Uterus (tissue), 3 donors: ENCODE measurements at regions not wholly inside any gene's neighbourhood (a gene's known extent, or its start where the extent isn't known, plus 50 kb on each side); places are given as distances from the start of the nearest gene placed in this dataset.

Experiments
- DNase-seq, 2 donors: peaks; one replicate each; pipeline ENCODE4 v3.0.0-alpha.2; 2019 to 2020
- H3K27ac ChIP-seq, 2 donors: fragments of 200-600 bp; sonication (generic); 1 replicate in 1 of 2; 2 replicates in 1 of 2; pipeline ENCODE4 v1.5.1; 2016 to 2018
- H3K27me3 ChIP-seq, 2 donors: fragments of 200-600 bp; sonication (generic); one replicate each; pipeline ENCODE4 v1.5.1; 2018 to 2019; ENCODE audit warnings: control low read depth in 1 of 2
- H3K36me3 ChIP-seq, 2 donors: fragments of 200-600 bp; sonication (generic); one replicate each; pipeline ENCODE4 v1.5.1; 2019; ENCODE audit warnings: control low read depth in 1 of 2
- H3K4me1 ChIP-seq, 2 donors: fragments of 200-600 bp; sonication (generic); one replicate each; pipeline ENCODE4 v1.5.1; 2018 to 2019; ENCODE audit warnings: control low read depth in 1 of 2
- H3K4me3 ChIP-seq, 2 donors: fragments of 200-600 bp; sonication (generic); 1 replicate in 1 of 2; 2 replicates in 1 of 2; pipeline ENCODE4 v1.5.1; 2018 to 2019; ENCODE audit warnings: mild to moderate bottlenecking in 1 of 2
- H3K9me3 ChIP-seq, 2 donors: fragments of 200-600 bp; sonication (generic); one replicate each; pipeline ENCODE4 v1.5.1; 2019; ENCODE audit warnings: control low read depth in 1 of 2
- POLR2A ChIP-seq, 2 donors: fragments of 450-650 bp; IDR thresholded peaks; one replicate each; pipeline ENCODE4 v1.6.1; 2016; ENCODE audit warnings: antibody characterized with exemption in 2 of 2, mild to moderate bottlenecking in 1 of 2, moderate library complexity in 1 of 2
- intact Hi-C: fragments of 100-400 bp; cut with DNase I; formaldehyde crosslinking; loops from one replicate; pipeline ENCODE4 v1.15.1; 2023; ENCODE audit warnings: low total_unique reads
- TF ChIP-seq, protein P1 (sequence below), 4 experiments: fragments of 200-600 bp in 2 of 4; fragments of 450-650 bp in 2 of 4; sonication (generic) in 2 of 4; IDR thresholded peaks; one replicate each; pipeline ENCODE4 v1.5.1; 2016 to 2019; ENCODE audit warnings: antibody characterized with exemption in 4 of 4, mild to moderate bottlenecking in 2 of 4, moderate library complexity in 1 of 4
- donor health status: DM: yes; HTN: yes; CAD: no.

DNA sequence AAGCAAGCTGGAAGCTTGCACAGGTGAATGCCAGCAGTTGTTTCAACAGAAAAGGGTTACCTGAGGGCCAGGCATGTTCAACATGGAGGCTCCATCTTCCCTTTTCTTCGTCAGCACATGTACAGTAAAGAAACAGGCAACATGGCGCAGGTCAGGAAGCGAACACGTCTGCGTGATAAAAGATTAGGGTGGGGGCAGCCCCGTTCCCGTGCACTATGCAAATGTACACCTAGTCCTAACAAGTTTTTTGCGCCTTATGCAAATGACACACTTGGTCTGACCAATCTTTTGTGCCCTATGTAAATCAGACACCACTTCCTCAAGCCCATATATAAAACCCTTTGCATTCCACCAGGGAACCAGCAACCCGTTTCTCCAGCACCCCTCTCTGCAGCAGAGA lies 452.1 kb upstream of the PTPRD start:
- no peak for TF ChIP-seq POLR2A (IDR thresholded peaks at IDR 0.05)
- TF ChIP-seq, protein P1, sequence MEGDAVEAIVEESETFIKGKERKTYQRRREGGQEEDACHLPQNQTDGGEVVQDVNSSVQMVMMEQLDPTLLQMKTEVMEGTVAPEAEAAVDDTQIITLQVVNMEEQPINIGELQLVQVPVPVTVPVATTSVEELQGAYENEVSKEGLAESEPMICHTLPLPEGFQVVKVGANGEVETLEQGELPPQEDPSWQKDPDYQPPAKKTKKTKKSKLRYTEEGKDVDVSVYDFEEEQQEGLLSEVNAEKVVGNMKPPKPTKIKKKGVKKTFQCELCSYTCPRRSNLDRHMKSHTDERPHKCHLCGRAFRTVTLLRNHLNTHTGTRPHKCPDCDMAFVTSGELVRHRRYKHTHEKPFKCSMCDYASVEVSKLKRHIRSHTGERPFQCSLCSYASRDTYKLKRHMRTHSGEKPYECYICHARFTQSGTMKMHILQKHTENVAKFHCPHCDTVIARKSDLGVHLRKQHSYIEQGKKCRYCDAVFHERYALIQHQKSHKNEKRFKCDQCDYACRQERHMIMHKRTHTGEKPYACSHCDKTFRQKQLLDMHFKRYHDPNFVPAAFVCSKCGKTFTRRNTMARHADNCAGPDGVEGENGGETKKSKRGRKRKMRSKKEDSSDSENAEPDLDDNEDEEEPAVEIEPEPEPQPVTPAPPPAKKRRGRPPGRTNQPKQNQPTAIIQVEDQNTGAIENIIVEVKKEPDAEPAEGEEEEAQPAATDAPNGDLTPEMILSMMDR (IDR thresholded peaks at IDR 0.05), result no peak
- Histone ChIP-seq H3K9me3 (no peaks in the 10 kb centered on the region), H3K36me3 (no peaks in the 10 kb centered on the region), H3K27me3 (no peaks in the 10 kb centered on the region), H3K27ac (no peak overlapping the region), H3K4me1 (no peaks in the 10 kb centered on the region), H3K4me3 (no peak overlapping the region)
- no peak for DNase-seq
- intact Hi-C loops, result no loop called here

- no peak for DNase-seq
- H3K27me3 ChIP-seq, result no peaks in the 10 kb centered on the region
- H3K36me3 ChIP-seq, result no peaks in the 10 kb centered on the region
- intact Hi-C loops, result no loop called here
- TF ChIP-seq POLR2A (IDR thresholded peaks at IDR 0.05), result no peak
- TF ChIP-seq, protein P1 (IDR thresholded peaks at IDR 0.05), result no peak
- no peaks in the 10 kb centered on the region for H3K4me1 ChIP-seq
- no peaks in the 10 kb centered on the region for H3K9me3 ChIP-seq
- no peak overlapping the region for H3K4me3 ChIP-seq
- no peak overlapping the region for H3K27ac ChIP-seq
Measured at GRCh38 chr9:11072176-11072575, 459.4 kb upstream of the PTPRD start.

DNA sequence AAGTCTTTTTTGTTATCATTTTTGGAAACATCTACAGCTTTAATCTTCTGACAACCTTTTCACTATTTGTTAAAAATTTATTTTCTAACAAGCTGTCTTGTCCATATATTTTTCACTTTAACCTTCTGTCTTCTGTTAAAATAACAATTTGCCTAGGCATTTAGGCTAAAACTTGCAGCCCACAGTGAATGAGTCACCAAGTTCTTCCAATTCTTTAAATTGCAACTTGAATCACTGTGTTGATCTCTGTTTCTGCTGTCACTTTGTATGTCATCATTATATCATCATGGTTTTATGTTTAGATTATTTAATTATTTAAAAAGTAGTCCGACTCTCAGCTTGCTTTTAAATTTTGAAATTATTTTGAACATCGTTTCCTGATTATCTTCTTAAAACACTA lies 473.8 kb upstream of the PTPRD start:
- no peak overlapping the region for H3K4me3 ChIP-seq
- H3K27me3 ChIP-seq, result no peaks in the 10 kb centered on the region
- H3K36me3 ChIP-seq, result no peaks in the 10 kb centered on the region
- intact Hi-C loops, result no loop called here
- no peaks in the 10 kb centered on the region for H3K9me3 ChIP-seq
- no peak overlapping the region for H3K27ac ChIP-seq
- no peaks in the 10 kb centered on the region for H3K4me1 ChIP-seq
- TF ChIP-seq POLR2A (IDR thresholded peaks at IDR 0.05), result no peak
- TF ChIP-seq, protein P1 (IDR thresholded peaks at IDR 0.05), result no peak
- no peak for DNase-seq

GRCh38 chr9:11088821-11089374 lies 476.1 kb upstream of the PTPRD start:
- TF ChIP-seq POLR2A (IDR thresholded peaks at IDR 0.05), result no peak
- TF ChIP-seq, protein P1 (IDR thresholded peaks at IDR 0.05), result no peak
- intact Hi-C loops, result no loop called here
- no peaks in the 10 kb centered on the region for H3K36me3 ChIP-seq
- H3K9me3 ChIP-seq, result no peaks in the 10 kb centered on the region
- no peaks in the 10 kb centered on the region for H3K4me1 ChIP-seq
- H3K27ac ChIP-seq, result no peak overlapping the region
- no peaks in the 10 kb centered on the region for H3K27me3 ChIP-seq
- no peak overlapping the region for H3K4me3 ChIP-seq
- no peak for DNase-seq

GRCh38 chr9:11092974-11093373 lies 480.2 kb upstream of the PTPRD start:
- Histone ChIP-seq H3K27ac (no peak overlapping the region), H3K4me1 (no peaks in the 10 kb centered on the region), H3K36me3 (no peaks in the 10 kb centered on the region), H3K4me3 (no peak overlapping the region), H3K27me3 (no peaks in the 10 kb centered on the region), H3K9me3 (no peaks in the 10 kb centered on the region)
- no peak for DNase-seq
- intact Hi-C loops, result no loop called here
- TF ChIP-seq, protein P1 (IDR thresholded peaks at IDR 0.05), result no peak
- TF ChIP-seq POLR2A (IDR thresholded peaks at IDR 0.05), result no peak
